ENCODE measurements at regions not wholly inside any gene's neighbourhood (a gene's known extent, or its start where the extent isn't known, plus 50 kb on each side); places are given as distances from the start of the nearest gene placed in this dataset.

DNA sequence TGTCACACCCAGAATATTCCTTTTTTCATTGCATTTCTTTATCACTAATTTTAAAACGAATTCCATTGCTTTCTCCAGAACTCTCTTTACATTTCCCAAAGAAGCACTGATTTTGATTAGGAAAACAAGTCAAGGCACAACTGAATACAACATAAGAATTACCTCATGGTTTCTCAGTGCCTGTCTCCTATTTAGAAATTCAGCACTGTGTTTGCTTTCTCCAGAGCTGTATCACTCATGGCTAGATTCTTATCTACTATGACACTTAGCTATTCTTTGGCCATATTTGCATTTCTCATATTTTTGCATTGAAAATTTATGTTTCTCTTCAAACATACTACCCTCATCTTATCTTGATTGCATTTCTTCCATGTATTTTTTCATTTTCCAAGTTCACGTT, 1402.0 kb downstream of the MRPL39 start:
- no peak for DNase-seq (ENCODE audit: low spot score)
- Histone ChIP-seq H3K4me3 (no peak overlapping the region), H3K27ac (no peak overlapping the region)
- TF ChIP-seq, protein P1, sequence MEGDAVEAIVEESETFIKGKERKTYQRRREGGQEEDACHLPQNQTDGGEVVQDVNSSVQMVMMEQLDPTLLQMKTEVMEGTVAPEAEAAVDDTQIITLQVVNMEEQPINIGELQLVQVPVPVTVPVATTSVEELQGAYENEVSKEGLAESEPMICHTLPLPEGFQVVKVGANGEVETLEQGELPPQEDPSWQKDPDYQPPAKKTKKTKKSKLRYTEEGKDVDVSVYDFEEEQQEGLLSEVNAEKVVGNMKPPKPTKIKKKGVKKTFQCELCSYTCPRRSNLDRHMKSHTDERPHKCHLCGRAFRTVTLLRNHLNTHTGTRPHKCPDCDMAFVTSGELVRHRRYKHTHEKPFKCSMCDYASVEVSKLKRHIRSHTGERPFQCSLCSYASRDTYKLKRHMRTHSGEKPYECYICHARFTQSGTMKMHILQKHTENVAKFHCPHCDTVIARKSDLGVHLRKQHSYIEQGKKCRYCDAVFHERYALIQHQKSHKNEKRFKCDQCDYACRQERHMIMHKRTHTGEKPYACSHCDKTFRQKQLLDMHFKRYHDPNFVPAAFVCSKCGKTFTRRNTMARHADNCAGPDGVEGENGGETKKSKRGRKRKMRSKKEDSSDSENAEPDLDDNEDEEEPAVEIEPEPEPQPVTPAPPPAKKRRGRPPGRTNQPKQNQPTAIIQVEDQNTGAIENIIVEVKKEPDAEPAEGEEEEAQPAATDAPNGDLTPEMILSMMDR (IDR thresholded peaks at IDR 0.05), result no peak

DNA sequence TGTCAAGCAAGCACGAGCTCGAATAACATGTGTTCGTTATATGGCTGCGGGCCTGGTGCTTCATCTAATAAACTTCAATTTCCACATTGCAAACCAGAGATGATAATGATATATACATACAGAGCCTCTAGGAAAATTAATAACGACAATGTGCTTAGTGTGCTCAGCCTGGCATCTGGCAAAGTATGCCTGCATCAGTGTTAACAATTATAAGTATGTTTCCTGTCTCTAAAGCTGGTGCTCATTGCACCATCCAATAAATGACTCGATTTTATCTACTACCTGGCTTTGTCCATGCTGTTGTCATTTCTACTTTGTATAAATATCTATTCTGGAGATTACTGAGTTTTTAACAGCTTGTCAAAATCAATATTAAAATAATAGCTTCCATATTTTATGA, 1402.6 kb downstream of the MRPL39 start:
- TF ChIP-seq, protein P1 (IDR thresholded peaks at IDR 0.05), result no peak
- Histone ChIP-seq H3K27ac (no peak overlapping the region), H3K4me3 (no peak overlapping the region)
- no peak for DNase-seq (ENCODE audit: low spot score)

DNA sequence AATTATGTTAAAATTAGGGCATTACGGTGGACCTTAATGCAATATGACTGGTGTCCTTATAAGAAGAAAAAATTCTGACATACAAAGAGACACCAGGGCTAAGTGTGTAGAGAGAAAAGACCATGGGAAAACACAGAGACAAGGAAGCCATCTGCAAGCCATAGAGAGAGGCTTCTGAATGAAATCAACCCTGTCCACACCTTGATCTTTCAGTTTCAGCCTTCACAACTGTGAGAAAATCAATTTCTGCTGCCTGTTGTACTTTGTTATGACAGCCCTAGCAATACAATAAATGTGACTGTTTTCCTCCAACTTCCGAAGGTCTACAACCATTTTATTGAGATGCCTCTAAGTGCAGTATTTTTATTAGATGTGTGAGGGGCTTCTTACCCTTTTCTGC, 1407.2 kb downstream of the MRPL39 start:
- TF ChIP-seq, protein P1 (IDR thresholded peaks at IDR 0.05), result no peak
- H3K27ac ChIP-seq, result no peak overlapping the region
- no peak for DNase-seq (ENCODE audit: low spot score)
- H3K4me3 ChIP-seq, result no peak overlapping the region

DNA sequence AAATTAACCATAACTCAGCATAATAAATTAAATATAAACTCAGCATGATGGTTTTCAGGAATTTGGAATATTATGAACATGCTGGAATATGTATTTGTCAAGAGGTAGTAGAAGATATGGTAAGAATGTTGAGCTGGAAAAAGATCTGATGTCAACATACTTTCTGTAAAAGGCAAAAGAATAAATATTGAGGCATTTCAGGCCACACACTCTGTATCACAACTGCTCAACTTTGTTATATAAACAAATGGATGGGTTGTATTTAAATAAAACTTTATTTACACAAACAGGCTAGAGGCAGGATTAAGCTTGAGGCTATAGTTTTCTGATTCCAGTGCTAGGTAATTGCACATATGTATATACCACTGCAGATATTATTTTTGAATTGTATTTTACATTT, 1409.4 kb downstream of the MRPL39 start:
- no peak overlapping the region for H3K4me3 ChIP-seq
- no peak overlapping the region for H3K27ac ChIP-seq
- DNase-seq (ENCODE audit: low spot score), result no peak
- TF ChIP-seq, protein P1 (IDR thresholded peaks at IDR 0.05), result no peak

DNA sequence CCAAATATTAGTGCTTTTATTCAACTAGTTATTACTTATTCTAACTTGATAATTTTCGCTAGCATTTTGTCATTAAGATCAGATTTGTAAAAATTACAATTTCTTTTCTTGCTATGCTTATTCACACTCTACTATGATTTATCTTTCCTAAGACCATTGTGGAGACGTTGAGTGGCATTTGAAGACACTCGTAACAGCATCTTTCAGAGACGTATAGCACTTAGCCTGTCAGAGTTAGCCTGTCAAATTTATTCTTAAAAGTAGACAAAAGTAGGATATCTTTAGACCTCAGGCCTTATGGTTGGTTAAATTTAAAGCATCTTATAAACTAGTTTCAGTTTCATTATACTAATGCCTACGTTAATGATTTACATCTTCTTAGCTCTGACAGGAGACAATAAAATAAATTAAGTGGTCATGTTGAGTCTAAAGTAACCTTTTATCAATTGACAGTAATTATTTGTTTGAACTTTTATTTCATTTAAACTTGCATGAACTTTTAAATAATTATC, 1410.1 kb downstream of the MRPL39 start:
- no peak for DNase-seq (ENCODE audit: low spot score)
- H3K27ac ChIP-seq, result no peak overlapping the region
- TF ChIP-seq, protein P1 (IDR thresholded peaks at IDR 0.05), result no peak
- no peak overlapping the region for H3K4me3 ChIP-seq

DNA sequence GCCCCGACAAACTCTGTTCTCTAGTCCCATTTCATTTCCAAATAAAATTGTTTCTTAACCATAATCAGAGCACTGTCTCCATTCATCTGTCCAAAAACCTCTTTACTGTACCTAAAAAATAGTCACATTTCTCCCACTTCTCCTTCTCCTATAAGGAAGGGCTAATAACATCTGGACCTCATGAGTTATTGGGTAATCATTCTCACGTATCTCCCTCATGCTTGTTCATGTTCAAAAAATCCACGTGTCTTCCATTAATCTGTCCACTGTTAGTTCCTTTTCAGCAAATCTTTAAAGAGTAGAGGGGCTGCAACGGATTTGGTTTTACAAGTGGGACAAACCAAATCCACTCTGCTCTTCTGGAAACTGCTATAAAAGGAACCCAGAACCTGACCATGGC, 1418.8 kb downstream of the MRPL39 start:
- H3K4me3 ChIP-seq, result no peak overlapping the region

DNA sequence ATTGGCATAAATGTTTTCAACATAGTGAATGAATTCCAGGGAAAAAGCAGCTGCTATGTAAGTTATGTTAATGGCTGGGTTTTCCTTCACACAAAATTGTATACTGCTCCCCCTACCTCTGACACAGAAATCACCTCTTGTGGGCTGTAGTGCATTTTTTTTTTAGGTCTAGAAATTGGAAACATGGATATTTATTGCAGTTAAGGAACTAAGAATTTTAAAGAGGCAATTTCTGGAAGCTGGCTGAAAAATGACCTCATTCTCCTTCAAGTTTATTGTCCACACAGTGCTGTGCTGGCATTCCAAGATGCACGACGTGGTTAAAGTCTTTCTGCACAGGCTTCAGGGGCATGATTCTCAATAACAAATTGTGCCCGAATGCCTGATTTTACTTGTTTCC, 1424.2 kb downstream of the MRPL39 start:
- TF ChIP-seq, protein P1 (IDR thresholded peaks at IDR 0.05), result no peak
- DNase-seq (ENCODE audit: low spot score), result no peak
- H3K4me3 ChIP-seq, result no peak overlapping the region
- no peak overlapping the region for H3K27ac ChIP-seq

More for the DNA sequence above, 1418.8 kb downstream of the MRPL39 start:
- TF ChIP-seq, protein P1 (IDR thresholded peaks at IDR 0.05), result no peak
- H3K27ac ChIP-seq, result no peak overlapping the region
- DNase-seq (ENCODE audit: low spot score), result no peak
